Testis (tissue), 2 donors: ENCODE measurements at regions not wholly inside any gene's neighbourhood (a gene's known extent, or its start where the extent isn't known, plus 50 kb on each side); places are given as distances from the start of the nearest gene placed in this dataset.

Experiments
- DNase-seq: peaks from one replicate; pipeline ENCODE4 v3.0.0-alpha.2; 2019
- H3K27ac ChIP-seq, 2 donors: fragments of 200-600 bp; sonication (generic); one replicate each; pipeline ENCODE4 v1.5.1; 2019
- H3K27me3 ChIP-seq: fragments of 200-600 bp; sonication (generic); one replicate; pipeline ENCODE4 v1.5.1; 2019
- H3K36me3 ChIP-seq: fragments of 200-600 bp; sonication (generic); one replicate; pipeline ENCODE4 v1.5.1; 2017; ENCODE audit warnings: low read depth; ENCODE audit errors: missing control alignments
- H3K4me1 ChIP-seq: fragments of 200-600 bp; sonication (generic); one replicate; pipeline ENCODE4 v1.5.1; 2019
- H3K4me3 ChIP-seq, 2 donors: fragments of 200-600 bp; sonication (generic); one replicate each; pipeline ENCODE4 v1.5.1; 2017 to 2019
- H3K9me3 ChIP-seq: fragments of 200-600 bp; sonication (generic); one replicate; pipeline ENCODE4 v1.5.1; 2017
- CTCF ChIP-seq, 3 experiments: fragments of 450-650 bp in 2 of 3; fragments of 200-600 bp in 1 of 3; sonication (generic) in 1 of 3; IDR thresholded peaks; one replicate each; pipeline ENCODE4 v1.5.1; 2016 to 2019; ENCODE audit warnings: antibody characterized with exemption in 3 of 3, mild to moderate bottlenecking in 2 of 3, moderate library complexity in 1 of 3
- POLR2A ChIP-seq: fragments of 450-650 bp; IDR thresholded peaks from one replicate; pipeline ENCODE4 v1.6.1; 2017; ENCODE audit warnings: antibody characterized with exemption, mild to moderate bottlenecking, moderate library complexity
- WGBS, 2 donors: methylation state at CpG; one replicate each; pipeline ENCODE4 v1.1.5; 2018; 5-methylcytosine and 5-hydroxymethylcytosine counted together
- intact Hi-C: fragments of 100-400 bp; cut with DNase I; formaldehyde crosslinking; loops from one replicate; pipeline ENCODE4 v1.15.1; 2023; ENCODE audit warnings: low total_unique reads

- no peak for DNase-seq
- no peaks in the 10 kb centered on the region for H3K4me1 ChIP-seq
- no peak overlapping the region for H3K27ac ChIP-seq
- 88 to 90% methylated on average over 7 of the region's 7 CpGs for WGBS, 2 donors
- H3K27me3 ChIP-seq: no peaks in the 10 kb centered on the region
- no peaks in the 10 kb centered on the region for H3K36me3 ChIP-seq
- intact Hi-C loops: no loop called here
- no peaks in the 10 kb centered on the region for H3K9me3 ChIP-seq
- H3K4me3 ChIP-seq: no peak overlapping the region
- TF ChIP-seq CTCF (IDR thresholded peaks at IDR 0.05): no peak
- no peak for TF ChIP-seq POLR2A
Observed at GRCh38 chr5:171509467-171509866, 90.0 kb downstream of the FGF18 start.

GRCh38 chr5:171512397-171512796 lies 93.0 kb downstream of the FGF18 start:
- 83 to 86% methylated on average over 5 of the region's 5 CpGs for WGBS, 2 donors
- intact Hi-C loops: no loop called here

GRCh38 chr5:171513591-171513990 lies 94.1 kb downstream of the FGF18 start:
- Histone ChIP-seq H3K4me1 (no peaks in the 10 kb centered on the region), H3K27ac (no peak overlapping the region), H3K27me3 (no peaks in the 10 kb centered on the region), H3K9me3 (no peaks in the 10 kb centered on the region), H3K36me3 (no peaks in the 10 kb centered on the region), H3K4me3 (no peak overlapping the region)
- no peak for DNase-seq
- WGBS, 2 donors: 91 to 95% methylated on average over 2 of the region's 2 CpGs
- TF ChIP-seq POLR2A (no peak), CTCF (IDR thresholded peaks at IDR 0.05) (no peak)
- intact Hi-C loops: no loop called here

More at GRCh38 chr5:171512397-171512796, 93.0 kb downstream of the FGF18 start:
- H3K4me3 ChIP-seq: no peak overlapping the region
- no peaks in the 10 kb centered on the region for H3K4me1 ChIP-seq
- H3K9me3 ChIP-seq: no peaks in the 10 kb centered on the region
- no peak overlapping the region for H3K27ac ChIP-seq
- no peaks in the 10 kb centered on the region for H3K36me3 ChIP-seq
- TF ChIP-seq CTCF (IDR thresholded peaks at IDR 0.05) (no peak), POLR2A (no peak)
- no peaks in the 10 kb centered on the region for H3K27me3 ChIP-seq
- DNase-seq: no peak

- H3K36me3 ChIP-seq: no peaks in the 10 kb centered on the region
- no peaks in the 10 kb centered on the region for H3K27me3 ChIP-seq
- H3K27ac ChIP-seq: no peak overlapping the region
- no peak for TF ChIP-seq POLR2A
- no peak for TF ChIP-seq CTCF (IDR thresholded peaks at IDR 0.05)
- WGBS, 2 donors: 93% methylated on average over 13 of the region's 13 CpGs
- intact Hi-C loops: no loop called here
- H3K4me1 ChIP-seq: peaks cover 21% of the 10 kb centered on the region
- no peak for DNase-seq
- H3K4me3 ChIP-seq: no peak overlapping the region
- H3K9me3 ChIP-seq: no peaks in the 10 kb centered on the region
Observed at GRCh38 chr5:171518916-171519315, 99.5 kb downstream of the FGF18 start.

GRCh38 chr5:171520300-171521174 lies 101.1 kb downstream of the FGF18 start:
- peaks cover 21% of the 10 kb centered on the region for H3K4me1 ChIP-seq
- no peaks in the 10 kb centered on the region for H3K27me3 ChIP-seq
- no peak overlapping the region for H3K4me3 ChIP-seq
- no peaks in the 10 kb centered on the region for H3K9me3 ChIP-seq
- DNase-seq: peak; percentile 42
- H3K36me3 ChIP-seq: no peaks in the 10 kb centered on the region
- TF ChIP-seq POLR2A (no peak), CTCF (IDR thresholded peaks at IDR 0.05) (no peak)
- H3K27ac ChIP-seq: peak overlapping the region; percentile 31 to 35
- intact Hi-C loops: no loop called here
- WGBS, 2 donors: 48 to 67% methylated on average over 15 to 20 of the region's 20 CpGs
